ENCODE measurements at regions not wholly inside any gene's neighbourhood (a gene's known extent, or its start where the extent isn't known, plus 50 kb on each side); places are given as distances from the start of the nearest gene placed in this dataset.

DNA sequence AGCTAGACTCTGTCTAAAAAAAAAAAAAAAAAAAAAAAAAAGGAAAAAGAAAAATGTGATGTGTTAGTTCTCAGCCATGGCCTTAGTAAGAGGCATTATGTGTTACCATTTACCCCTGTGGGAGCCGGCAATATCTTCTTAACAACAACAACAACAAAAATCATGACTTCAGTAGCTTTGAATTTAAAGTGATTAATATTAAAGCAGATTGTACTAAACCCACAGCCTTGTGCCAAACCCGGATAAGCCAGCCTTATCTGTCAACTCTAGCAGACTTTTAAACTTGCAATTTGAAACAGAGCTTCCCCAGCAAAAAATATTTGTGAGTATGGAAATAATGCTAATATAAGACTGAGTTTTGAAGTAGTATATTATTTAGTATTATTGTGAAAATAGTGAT, 462.1 kb upstream of the GNPDA2 start:
- Histone ChIP-seq H3K4me3 (ENCODE audit: low read length) (no peak overlapping the region), H3K4me2 (ENCODE audit: low read length) (no peak overlapping the region), H3K36me3 (ENCODE audit: control insufficient read depth, low read length) (no peaks in the 10 kb centered on the region), H3K27ac (ENCODE audit: low read depth, low read length) (no peak overlapping the region), H3K9me2 (replicated peaks; ENCODE audit: control insufficient read depth, low read length) (no peaks in the 10 kb centered on the region), H3K79me2 (ENCODE audit: control insufficient read depth, low read length) (no peaks in the 10 kb centered on the region), H3F3A (ENCODE audit: control insufficient read depth, insufficient read depth) (no peaks in the 10 kb centered on the region), H4K20me1 (ENCODE audit: control insufficient read depth, insufficient read depth, low read depth, low read length) (no peaks in the 10 kb centered on the region), H3K9me3 (ENCODE audit: control insufficient read depth, insufficient read depth, low read length) (no peaks in the 10 kb centered on the region), H3K4me1 (ENCODE audit: control insufficient read depth, low read length) (no peaks in the 10 kb centered on the region), H3K27me3 (ENCODE audit: control insufficient read depth, low read length) (no peaks in the 10 kb centered on the region)
- TF ChIP-seq EZH2phosphoT487 (IDR thresholded peaks at IDR 0.05; ENCODE audit: borderline replicate concordance, low read length) = no peak
- TF ChIP-seq, protein P1, sequence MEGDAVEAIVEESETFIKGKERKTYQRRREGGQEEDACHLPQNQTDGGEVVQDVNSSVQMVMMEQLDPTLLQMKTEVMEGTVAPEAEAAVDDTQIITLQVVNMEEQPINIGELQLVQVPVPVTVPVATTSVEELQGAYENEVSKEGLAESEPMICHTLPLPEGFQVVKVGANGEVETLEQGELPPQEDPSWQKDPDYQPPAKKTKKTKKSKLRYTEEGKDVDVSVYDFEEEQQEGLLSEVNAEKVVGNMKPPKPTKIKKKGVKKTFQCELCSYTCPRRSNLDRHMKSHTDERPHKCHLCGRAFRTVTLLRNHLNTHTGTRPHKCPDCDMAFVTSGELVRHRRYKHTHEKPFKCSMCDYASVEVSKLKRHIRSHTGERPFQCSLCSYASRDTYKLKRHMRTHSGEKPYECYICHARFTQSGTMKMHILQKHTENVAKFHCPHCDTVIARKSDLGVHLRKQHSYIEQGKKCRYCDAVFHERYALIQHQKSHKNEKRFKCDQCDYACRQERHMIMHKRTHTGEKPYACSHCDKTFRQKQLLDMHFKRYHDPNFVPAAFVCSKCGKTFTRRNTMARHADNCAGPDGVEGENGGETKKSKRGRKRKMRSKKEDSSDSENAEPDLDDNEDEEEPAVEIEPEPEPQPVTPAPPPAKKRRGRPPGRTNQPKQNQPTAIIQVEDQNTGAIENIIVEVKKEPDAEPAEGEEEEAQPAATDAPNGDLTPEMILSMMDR (IDR thresholded peaks at IDR 0.05; ENCODE audit: low read depth, low read length, poor library complexity, severe bottlenecking) = no peak

- no peaks in the 10 kb centered on the region for H3K9me2 ChIP-seq (replicated peaks; ENCODE audit: control insufficient read depth, low read length)
- no peak overlapping the region for H3K4me3 ChIP-seq (ENCODE audit: low read length)
- no peaks in the 10 kb centered on the region for H3K27me3 ChIP-seq (ENCODE audit: control insufficient read depth, low read length)
- no peaks in the 10 kb centered on the region for H3K36me3 ChIP-seq (ENCODE audit: control insufficient read depth, low read length)
- H3K4me2 ChIP-seq (ENCODE audit: low read length) = no peak overlapping the region
- TF ChIP-seq, protein P1 (IDR thresholded peaks at IDR 0.05; ENCODE audit: low read depth, low read length, poor library complexity, severe bottlenecking) = no peak
- no peak for TF ChIP-seq EZH2phosphoT487 (IDR thresholded peaks at IDR 0.05; ENCODE audit: borderline replicate concordance, low read length)
- no peak overlapping the region for H3K27ac ChIP-seq (ENCODE audit: low read depth, low read length)
- H3K79me2 ChIP-seq (ENCODE audit: control insufficient read depth, low read length) = no peaks in the 10 kb centered on the region
- no peaks in the 10 kb centered on the region for H3K4me1 ChIP-seq (ENCODE audit: control insufficient read depth, low read length)
- H4K20me1 ChIP-seq (ENCODE audit: control insufficient read depth, insufficient read depth, low read depth, low read length) = no peaks in the 10 kb centered on the region
- H3F3A ChIP-seq (ENCODE audit: control insufficient read depth, insufficient read depth) = no peaks in the 10 kb centered on the region
- no peaks in the 10 kb centered on the region for H3K9me3 ChIP-seq (ENCODE audit: control insufficient read depth, insufficient read depth, low read length)
Measured at GRCh38 chr4:45186249-45186648, 459.9 kb upstream of the GNPDA2 start.

DNA sequence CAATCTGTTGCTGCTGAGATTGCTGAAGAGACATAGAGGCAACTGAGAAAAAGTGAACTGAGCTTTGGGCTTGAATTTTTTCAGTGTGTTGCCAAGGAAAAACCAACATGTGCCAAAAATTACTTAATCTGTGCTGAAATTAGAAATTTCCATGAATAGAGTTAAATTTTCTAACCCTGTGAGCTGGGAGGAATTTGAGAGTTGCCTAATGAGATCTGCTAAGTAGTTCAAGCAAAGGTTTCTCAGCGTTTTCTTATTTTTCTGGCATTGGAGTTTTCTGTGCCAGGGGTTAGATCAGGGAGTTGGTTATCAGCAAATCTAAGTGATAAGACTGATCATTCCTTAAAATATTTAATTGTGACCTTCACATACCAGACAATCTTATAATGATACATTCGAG, 457.5 kb upstream of the GNPDA2 start:
- Histone ChIP-seq H3K9me2 (replicated peaks; ENCODE audit: control insufficient read depth, low read length) (no peaks in the 10 kb centered on the region), H3K4me3 (ENCODE audit: low read length) (no peak overlapping the region), H3K4me1 (ENCODE audit: control insufficient read depth, low read length) (no peaks in the 10 kb centered on the region), H3K9me3 (ENCODE audit: control insufficient read depth, insufficient read depth, low read length) (no peaks in the 10 kb centered on the region), H3K36me3 (ENCODE audit: control insufficient read depth, low read length) (no peaks in the 10 kb centered on the region), H3K27ac (ENCODE audit: low read depth, low read length) (no peak overlapping the region), H3K79me2 (ENCODE audit: control insufficient read depth, low read length) (no peaks in the 10 kb centered on the region), H3K27me3 (ENCODE audit: control insufficient read depth, low read length) (no peaks in the 10 kb centered on the region), H4K20me1 (ENCODE audit: control insufficient read depth, insufficient read depth, low read depth, low read length) (no peaks in the 10 kb centered on the region), H3K4me2 (ENCODE audit: low read length) (no peak overlapping the region), H3F3A (ENCODE audit: control insufficient read depth, insufficient read depth) (no peaks in the 10 kb centered on the region)
- TF ChIP-seq EZH2phosphoT487 (IDR thresholded peaks at IDR 0.05; ENCODE audit: borderline replicate concordance, low read length) = no peak
- TF ChIP-seq, protein P1 (IDR thresholded peaks at IDR 0.05; ENCODE audit: low read depth, low read length, poor library complexity, severe bottlenecking) = no peak

DNA sequence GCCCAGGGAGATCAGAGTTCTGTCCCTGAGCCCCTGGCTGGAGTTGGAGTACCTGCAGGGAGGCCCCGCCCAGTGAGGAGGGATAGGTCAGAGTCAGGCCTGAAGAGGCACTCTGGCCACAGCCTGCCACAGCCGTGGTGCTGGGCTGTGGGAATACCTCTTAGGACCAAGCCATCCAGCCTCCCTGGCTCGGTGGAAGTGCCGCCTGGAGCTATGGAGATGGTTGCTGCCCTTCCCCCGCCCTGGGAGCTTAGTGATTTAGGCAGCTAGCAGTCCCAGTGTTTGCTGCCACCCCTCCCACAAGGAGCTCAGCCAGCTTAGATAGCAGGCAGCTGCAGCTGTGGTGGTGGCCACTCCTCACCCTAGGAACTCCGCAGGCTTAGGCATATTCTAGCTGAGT, 446.3 kb upstream of the GNPDA2 start:
- no peak overlapping the region for H3K4me2 ChIP-seq (ENCODE audit: low read length)
- no peaks in the 10 kb centered on the region for H4K20me1 ChIP-seq (ENCODE audit: control insufficient read depth, insufficient read depth, low read depth, low read length)
- TF ChIP-seq, protein P1 (IDR thresholded peaks at IDR 0.05; ENCODE audit: low read depth, low read length, poor library complexity, severe bottlenecking) = no peak
- TF ChIP-seq EZH2phosphoT487 (IDR thresholded peaks at IDR 0.05; ENCODE audit: borderline replicate concordance, low read length) = no peak
- H3K4me1 ChIP-seq (ENCODE audit: control insufficient read depth, low read length) = no peaks in the 10 kb centered on the region
- H3K4me3 ChIP-seq (ENCODE audit: low read length) = no peak overlapping the region
- H3K79me2 ChIP-seq (ENCODE audit: control insufficient read depth, low read length) = no peaks in the 10 kb centered on the region
- no peaks in the 10 kb centered on the region; the same call in 1 of the 2 replicates for H3K9me3 ChIP-seq (ENCODE audit: control insufficient read depth, insufficient read depth, low read length)
- no peaks in the 10 kb centered on the region for H3K27me3 ChIP-seq (ENCODE audit: control insufficient read depth, low read length)
- H3K36me3 ChIP-seq (ENCODE audit: control insufficient read depth, low read length) = no peaks in the 10 kb centered on the region
- H3F3A ChIP-seq (ENCODE audit: control insufficient read depth, insufficient read depth) = no peaks in the 10 kb centered on the region
- no peak overlapping the region for H3K27ac ChIP-seq (ENCODE audit: low read depth, low read length)
- no peaks in the 10 kb centered on the region for H3K9me2 ChIP-seq (replicated peaks; ENCODE audit: control insufficient read depth, low read length)

Data from DOHH2 (cell line).